CMK (cell line): ENCODE measurements at regions not wholly inside any gene's neighbourhood (a gene's known extent, or its start where the extent isn't known, plus 50 kb on each side); places are given as distances from the start of the nearest gene placed in this dataset.
A peak's percentile ranks its signal among the peaks of the same experiment; 100 is the strongest.
"Not testable (repeated sequence)": the region's sequence is repeated elsewhere in the genome, so short reads cannot be mapped to it uniquely, and the experiment has no call there.

Source experiments
- DNase-seq: peaks from one replicate; pipeline ENCODE4 v3.0.0-alpha.2; 2010; ENCODE audit warnings: low read depth

- no peak for DNase-seq
Measured at GRCh38 chr12:84135586-84136279, 776.9 kb downstream of the SLC6A15 start.

DNA sequence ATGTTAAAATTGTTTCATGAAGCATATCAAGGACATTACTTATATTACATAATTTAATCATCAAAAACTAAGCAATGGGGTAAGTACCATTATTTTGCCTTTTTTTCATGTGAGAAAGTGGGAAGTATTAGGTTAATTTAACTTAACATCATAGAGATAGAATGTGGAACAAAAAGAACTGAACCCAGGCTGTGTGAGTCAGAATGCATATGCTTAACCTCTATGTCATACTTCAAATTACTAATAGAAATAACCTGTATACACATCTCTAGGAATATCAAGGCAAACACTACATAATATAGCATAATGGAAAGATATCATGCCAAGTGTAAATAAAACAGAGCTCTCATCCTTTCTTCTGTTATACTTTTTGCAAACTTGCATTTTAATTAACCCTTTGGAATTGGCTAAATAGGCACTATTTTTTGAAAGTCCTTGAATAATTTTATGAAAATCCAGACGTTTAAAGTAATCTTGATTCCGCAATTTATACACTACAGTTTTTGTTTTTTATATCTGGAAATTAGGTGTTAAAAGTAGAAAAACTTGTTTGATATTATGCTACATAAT lies 777.7 kb downstream of the SLC6A15 start:
- DNase-seq: no peak

GRCh38 chr12:84131076-84131475 lies 781.5 kb downstream of the SLC6A15 start:
- no peak for DNase-seq

DNA sequence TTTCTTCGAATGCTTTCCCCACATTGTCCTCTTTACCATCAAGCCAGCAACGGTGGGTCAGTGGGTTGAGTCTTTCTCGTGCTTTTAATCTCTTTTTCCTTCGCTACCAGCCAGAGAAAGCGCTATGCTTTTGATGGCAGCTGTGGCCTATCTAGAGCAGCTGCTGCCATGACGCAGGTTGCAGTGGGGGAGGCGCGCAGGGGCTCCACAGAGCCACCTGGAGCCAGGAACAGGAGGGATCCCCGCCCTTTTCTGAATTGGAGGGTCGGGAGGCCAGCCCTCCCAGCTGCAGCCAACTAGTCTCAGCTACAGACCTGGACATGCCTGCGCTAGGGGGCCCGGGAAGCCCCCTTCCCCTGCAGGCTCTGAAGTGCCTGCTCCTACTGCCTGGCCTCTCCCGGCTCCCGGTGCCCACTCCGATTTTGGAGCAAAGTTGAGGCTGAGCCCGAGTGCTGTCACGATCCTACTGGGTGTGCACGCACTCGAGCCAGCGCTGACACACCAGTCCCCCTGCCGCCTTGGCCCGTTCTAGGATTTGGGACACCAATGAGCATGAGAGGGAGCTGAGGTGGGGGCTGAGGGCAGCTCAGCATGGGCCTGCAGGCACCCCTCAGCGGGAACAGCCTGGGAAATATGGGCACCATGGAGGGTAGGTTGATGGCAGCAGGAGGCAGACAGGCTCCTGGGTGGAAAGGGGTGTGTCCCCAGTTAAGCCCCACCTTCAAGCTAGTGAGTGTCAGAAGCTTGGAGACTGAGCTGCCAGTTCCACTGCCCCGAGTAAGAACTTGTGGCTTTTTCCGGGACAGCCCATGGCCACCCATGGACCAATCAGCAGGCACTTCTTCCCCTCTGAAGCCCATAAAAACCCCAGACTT lies 784.2 kb downstream of the SLC6A15 start:
- no peak for DNase-seq

DNA sequence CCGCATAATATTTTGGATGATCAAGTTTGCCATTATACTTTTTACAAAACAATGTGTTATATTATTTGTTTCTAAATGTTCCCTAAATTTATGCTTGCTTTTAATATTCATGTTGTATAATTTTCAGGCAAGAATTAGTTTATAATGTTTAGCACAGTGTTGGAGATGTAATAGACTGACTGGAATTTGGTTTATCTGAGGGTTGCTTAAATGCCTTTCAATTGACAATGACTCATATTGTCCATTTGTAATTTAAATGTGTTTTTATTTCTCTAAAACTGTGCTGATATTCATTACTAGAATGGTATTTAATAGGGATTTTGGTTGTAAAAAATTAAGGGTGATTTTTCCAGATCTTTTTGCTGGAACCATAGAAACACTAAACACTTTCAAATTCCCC lies 788.4 kb downstream of the SLC6A15 start:
- no peak for DNase-seq

DNA sequence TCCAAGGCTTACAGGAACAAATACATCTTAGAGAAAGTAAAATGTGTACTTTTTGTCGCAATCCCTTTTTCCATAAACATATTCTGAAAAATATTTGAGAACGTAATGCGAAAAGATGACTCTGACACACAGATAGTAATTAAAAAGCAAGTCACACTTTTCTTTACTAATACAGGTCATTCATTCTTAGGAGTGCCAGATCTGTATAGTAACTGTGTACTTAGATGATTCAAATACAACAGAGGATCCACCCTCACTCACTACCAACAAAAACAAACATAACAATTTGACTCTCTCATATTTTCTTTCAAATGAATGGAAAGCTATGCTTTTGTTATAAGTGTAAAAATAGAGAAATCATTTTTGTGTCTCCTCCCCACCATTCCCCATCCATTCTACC lies 795.4 kb downstream of the SLC6A15 start:
- DNase-seq: no peak

- no peak for DNase-seq
Measured at GRCh38 chr12:84113666-84114065, 798.9 kb downstream of the SLC6A15 start.

- DNase-seq: not testable (repeated sequence)
Measured at GRCh38 chr12:84103886-84104285, 808.7 kb downstream of the SLC6A15 start.

DNA sequence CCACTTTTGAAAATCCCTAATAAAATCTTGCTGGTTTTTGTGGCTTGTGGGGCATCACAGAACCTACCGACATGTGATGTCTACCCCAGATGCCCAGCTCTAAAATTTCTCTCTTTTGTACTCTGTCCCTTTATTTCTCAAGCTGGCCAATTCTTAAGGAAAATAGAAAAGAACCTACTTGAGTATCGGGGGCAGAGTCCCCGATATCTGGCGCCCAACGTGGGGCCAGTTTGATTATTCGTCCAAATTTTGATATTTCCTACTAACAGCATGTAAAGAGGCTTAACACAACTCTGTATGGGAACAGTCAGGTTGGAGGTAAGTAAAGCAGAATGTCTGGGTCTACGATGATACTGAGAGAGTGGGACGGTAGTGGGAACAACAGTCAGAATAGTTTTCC lies 810.6 kb downstream of the SLC6A15 start:
- DNase-seq: not testable (repeated sequence)

- DNase-seq: not testable (repeated sequence)
Measured at GRCh38 chr12:84099591-84099990, 813.0 kb downstream of the SLC6A15 start.

DNA sequence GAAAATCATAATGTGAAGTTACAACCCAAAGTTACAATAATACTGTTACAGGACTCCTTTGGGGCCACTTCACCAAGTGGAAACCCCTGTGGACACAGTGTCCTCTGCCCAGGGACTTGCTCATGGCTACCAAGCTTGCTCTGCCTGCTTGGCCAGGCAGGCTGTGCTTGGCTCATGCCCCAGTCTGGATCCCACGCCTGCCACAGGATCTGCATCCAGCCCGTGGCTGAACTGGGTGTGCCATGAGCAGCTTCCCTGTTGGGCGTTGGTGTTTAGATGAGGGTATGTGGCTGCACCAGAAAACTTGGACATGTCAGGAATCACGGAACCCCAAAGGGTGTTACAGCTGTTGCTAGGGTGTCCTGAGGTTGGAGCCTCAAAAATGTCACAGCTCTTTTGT lies 820.9 kb downstream of the SLC6A15 start:
- no peak for DNase-seq

GRCh38 chr12:84089356-84089755 lies 823.2 kb downstream of the SLC6A15 start:
- DNase-seq: no peak

DNA sequence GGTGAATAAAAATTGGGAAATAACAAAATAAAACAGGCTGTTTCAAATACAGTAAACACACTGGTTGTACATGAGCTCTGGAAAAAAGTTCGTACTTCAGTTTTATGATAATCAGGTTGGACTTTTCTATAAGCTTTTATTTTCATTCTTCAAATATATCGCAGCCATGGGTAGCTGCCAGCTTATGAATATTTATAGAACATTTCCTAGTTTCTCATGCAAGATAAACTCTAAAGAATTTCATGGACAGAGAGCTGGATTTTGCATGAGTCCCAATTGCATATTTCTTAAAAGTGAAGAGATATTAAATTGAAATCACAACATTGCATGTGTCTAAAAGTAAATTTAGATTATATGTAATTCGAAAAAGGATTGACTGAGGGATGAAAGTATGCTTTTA lies 827.6 kb downstream of the SLC6A15 start:
- no peak for DNase-seq

GRCh38 chr12:84079626-84080025 lies 833.0 kb downstream of the SLC6A15 start:
- DNase-seq: no peak

GRCh38 chr12:84077679-84078078 lies 834.9 kb downstream of the SLC6A15 start:
- DNase-seq: no peak

- DNase-seq: no peak
Measured at GRCh38 chr12:84075991-84076390, 836.6 kb downstream of the SLC6A15 start.

- no peak for DNase-seq
Measured at GRCh38 chr12:84073401-84073800, 839.2 kb downstream of the SLC6A15 start.

DNA sequence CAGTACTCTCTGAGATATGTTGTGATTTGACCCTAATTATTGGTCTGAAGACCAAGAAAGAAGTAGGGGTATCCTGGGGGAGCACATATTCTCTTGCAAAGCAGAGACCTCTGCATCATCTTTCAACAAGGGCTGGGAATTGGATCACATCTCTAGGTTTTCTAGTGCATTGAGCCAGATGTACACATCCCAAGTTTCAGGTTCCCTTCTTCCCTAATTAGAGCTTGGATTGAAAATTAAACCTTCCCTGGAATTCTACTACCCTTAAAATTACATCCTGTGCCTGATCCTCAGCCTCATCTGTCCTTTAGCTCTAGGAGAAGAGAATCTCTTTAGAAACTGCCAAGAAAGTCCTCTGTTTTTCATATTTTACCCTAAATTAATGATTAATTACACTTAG lies 839.6 kb downstream of the SLC6A15 start:
- no peak for DNase-seq

GRCh38 chr12:84070292-84070691 lies 842.3 kb downstream of the SLC6A15 start:
- DNase-seq: no peak

DNA sequence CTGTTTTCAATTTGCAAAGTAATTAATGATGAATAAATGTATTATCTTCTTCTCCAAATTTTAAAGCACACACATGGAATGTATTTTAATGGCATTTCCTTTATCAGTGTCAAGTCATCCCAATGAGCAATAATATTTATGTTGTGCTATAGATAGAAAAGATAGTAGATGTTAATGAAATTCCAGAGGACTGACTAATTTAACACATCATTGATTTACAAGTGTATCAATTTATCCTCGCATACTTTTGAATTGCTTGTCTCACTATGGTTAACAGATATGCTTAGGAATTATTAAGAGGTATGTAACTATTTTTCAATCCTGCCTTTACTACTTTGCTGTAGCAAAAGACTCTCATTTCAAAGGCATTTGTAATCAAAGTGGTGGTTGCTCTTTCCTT lies 842.9 kb downstream of the SLC6A15 start:
- DNase-seq: no peak

GRCh38 chr12:84069198-84069597 lies 843.4 kb downstream of the SLC6A15 start:
- no peak for DNase-seq

DNA sequence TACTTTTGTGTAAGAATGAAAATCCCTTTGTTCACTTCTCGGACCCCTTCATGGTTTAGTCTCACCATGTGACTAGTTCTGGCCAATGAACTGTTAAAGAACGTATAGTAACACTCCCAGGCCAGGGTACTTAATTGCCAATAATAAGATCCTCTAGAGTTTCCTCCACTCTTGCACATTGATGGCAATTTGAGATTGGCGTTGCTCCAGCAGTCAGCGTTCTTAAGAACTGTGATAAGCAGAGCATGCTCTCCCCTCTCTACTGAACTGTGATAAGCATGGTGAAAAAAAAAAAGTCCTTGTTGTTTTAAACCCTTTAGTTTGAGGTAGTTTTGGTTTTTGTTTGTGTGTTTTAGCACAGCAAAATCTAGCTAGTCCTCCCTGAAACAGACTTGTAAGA lies 854.5 kb downstream of the SLC6A15 start:
- DNase-seq: peak; percentile 1

DNA sequence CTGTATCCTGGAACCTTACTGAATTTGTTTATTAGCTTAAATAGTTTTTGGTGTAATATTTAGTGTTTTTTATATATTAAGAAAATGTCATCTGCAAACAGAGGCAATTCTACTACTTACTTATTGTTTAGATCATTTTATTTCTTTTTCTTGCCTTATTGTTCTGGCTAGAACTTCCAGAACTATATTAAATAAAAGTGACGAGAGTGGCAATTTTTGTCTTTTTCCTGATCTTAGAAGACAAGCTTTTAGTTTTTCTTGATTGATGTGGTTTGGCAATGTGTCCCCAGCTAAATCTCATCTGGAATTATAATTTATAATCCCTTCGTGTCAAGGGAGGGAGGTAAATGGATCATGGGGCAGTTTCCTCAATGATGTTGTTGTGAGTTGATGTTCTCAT lies 857.8 kb downstream of the SLC6A15 start:
- no peak for DNase-seq
